ENCODE measurements at regions not wholly inside any gene's neighbourhood (a gene's known extent, or its start where the extent isn't known, plus 50 kb on each side); places are given as distances from the start of the nearest gene placed in this dataset.

- TF ChIP-seq ZZZ3 (IDR thresholded peaks at IDR 0.05; ENCODE audit: control insufficient read depth, insufficient read length, low read depth) (no peak), SMARCA5 (IDR thresholded peaks at IDR 0.05) (no peak), YY1 (IDR thresholded peaks at IDR 0.05; ENCODE audit: low read depth, low read length) (no peak), PML (IDR thresholded peaks at IDR 0.05; ENCODE audit: low read length) (no peak), NR2C2 (IDR thresholded peaks at IDR 0.05; ENCODE audit: borderline replicate concordance, control insufficient read depth, insufficient read length, low read depth) (no peak), CEBPB (IDR thresholded peaks at IDR 0.05; ENCODE audit: borderline replicate concordance in 1 of 2, low read depth in 2 of 2, low read length in 2 of 2) (no peak), TAF1 (IDR thresholded peaks at IDR 0.05; ENCODE audit: borderline replicate concordance, low read depth, low read length) (no peak), HCFC1 (IDR thresholded peaks at IDR 0.05; ENCODE audit: low read length) (no peak), SP1 (IDR thresholded peaks at IDR 0.05; ENCODE audit: low read depth, low read length) (no peak), EP300 (IDR thresholded peaks at IDR 0.05; ENCODE audit: borderline replicate concordance in 1 of 2, control insufficient read depth in 1 of 2, low read depth in 2 of 2, low read length in 2 of 2) (no peak), BHLHE40 (IDR thresholded peaks at IDR 0.05; ENCODE audit: borderline replicate concordance in 1 of 2, low read depth in 2 of 2, low read length in 1 of 2) (no peak)
- TF ChIP-seq, protein P1, sequence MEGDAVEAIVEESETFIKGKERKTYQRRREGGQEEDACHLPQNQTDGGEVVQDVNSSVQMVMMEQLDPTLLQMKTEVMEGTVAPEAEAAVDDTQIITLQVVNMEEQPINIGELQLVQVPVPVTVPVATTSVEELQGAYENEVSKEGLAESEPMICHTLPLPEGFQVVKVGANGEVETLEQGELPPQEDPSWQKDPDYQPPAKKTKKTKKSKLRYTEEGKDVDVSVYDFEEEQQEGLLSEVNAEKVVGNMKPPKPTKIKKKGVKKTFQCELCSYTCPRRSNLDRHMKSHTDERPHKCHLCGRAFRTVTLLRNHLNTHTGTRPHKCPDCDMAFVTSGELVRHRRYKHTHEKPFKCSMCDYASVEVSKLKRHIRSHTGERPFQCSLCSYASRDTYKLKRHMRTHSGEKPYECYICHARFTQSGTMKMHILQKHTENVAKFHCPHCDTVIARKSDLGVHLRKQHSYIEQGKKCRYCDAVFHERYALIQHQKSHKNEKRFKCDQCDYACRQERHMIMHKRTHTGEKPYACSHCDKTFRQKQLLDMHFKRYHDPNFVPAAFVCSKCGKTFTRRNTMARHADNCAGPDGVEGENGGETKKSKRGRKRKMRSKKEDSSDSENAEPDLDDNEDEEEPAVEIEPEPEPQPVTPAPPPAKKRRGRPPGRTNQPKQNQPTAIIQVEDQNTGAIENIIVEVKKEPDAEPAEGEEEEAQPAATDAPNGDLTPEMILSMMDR (IDR thresholded peaks at IDR 0.05 in 2 of 3, conservative IDR thresholded peaks at IDR 0.05 in 1 of 3; ENCODE audit: control insufficient read depth in 2 of 3, extremely low read depth in 1 of 3, insufficient read depth in 1 of 3, low read depth in 3 of 3, low read length in 3 of 3): no peak
- TF ChIP-seq, protein P2, sequence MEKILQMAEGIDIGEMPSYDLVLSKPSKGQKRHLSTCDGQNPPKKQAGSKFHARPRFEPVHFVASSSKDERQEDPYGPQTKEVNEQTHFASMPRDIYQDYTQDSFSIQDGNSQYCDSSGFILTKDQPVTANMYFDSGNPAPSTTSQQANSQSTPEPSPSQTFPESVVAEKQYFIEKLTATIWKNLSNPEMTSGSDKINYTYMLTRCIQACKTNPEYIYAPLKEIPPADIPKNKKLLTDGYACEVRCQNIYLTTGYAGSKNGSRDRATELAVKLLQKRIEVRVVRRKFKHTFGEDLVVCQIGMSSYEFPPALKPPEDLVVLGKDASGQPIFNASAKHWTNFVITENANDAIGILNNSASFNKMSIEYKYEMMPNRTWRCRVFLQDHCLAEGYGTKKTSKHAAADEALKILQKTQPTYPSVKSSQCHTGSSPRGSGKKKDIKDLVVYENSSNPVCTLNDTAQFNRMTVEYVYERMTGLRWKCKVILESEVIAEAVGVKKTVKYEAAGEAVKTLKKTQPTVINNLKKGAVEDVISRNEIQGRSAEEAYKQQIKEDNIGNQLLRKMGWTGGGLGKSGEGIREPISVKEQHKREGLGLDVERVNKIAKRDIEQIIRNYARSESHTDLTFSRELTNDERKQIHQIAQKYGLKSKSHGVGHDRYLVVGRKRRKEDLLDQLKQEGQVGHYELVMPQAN (conservative IDR thresholded peaks at IDR 0.05): no peak
Measured at GRCh38 chr13:81760316-81760715, 1419.4 kb upstream of the SPRY2 start.

Data from GM12878 (cell line).